ENCODE measurements at regions not wholly inside any gene's neighbourhood (a gene's known extent, or its start where the extent isn't known, plus 50 kb on each side); places are given as distances from the start of the nearest gene placed in this dataset.
A peak's percentile ranks its signal among the peaks of the same experiment; 100 is the strongest.

DNA sequence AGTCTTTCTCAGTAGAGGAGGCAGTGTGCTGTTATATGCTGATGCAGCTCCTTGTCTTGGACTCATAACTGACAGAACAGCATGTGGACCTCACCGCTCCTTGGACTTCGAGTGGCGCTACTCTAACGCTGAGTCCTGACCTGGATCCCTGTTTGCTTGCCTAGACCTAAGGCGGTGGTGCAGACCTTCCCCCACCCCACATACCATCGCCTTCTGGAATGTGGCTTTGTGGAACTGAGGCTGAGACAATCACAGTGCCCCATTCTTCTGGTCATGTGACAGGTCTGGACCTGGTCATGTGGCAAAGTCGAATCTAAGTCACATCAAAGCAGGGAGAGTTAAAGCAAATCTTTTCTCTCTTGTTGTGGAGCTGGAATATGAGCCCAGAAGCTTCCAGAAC lies 190.7 kb upstream of the MKI67 start:
- H3K4me3 ChIP-seq: no peak overlapping the region
- peak in 1 of 2 donors; percentile 32 for DNase-seq (ENCODE audit: extremely low spot score in 2 of 2)
- H3K27me3 ChIP-seq: no peaks in the 10 kb centered on the region
- no peaks in the 10 kb centered on the region for H3K4me1 ChIP-seq
- H3K27ac ChIP-seq: no peak overlapping the region
- no peak for TF ChIP-seq POLR2A (IDR thresholded peaks at IDR 0.05)
- intact Hi-C loops (cut with DNase I): no loop called here
- H3K9me3 ChIP-seq: no peaks in the 10 kb centered on the region
- no peaks in the 10 kb centered on the region for H3K36me3 ChIP-seq

- no peak overlapping the region for H3K27ac ChIP-seq
- intact Hi-C loops (cut with DNase I): no loop called here
- no peaks in the 10 kb centered on the region for H3K27me3 ChIP-seq
- H3K4me3 ChIP-seq: no peak overlapping the region
- no peaks in the 10 kb centered on the region for H3K4me1 ChIP-seq
- H3K9me3 ChIP-seq: no peaks in the 10 kb centered on the region
- no peaks in the 10 kb centered on the region for H3K36me3 ChIP-seq
- TF ChIP-seq POLR2AphosphoS5 (IDR thresholded peaks at IDR 0.05; ENCODE audit: insufficient read depth in 1 of 2, low read depth in 1 of 2) (no peak), POLR2A (IDR thresholded peaks at IDR 0.05) (no peak), CTCF (IDR thresholded peaks at IDR 0.05) (no peak)
- peak in 1 of 2 donors; percentile 49 for DNase-seq (ENCODE audit: extremely low spot score in 2 of 2)
These were observed 192.1 kb upstream of the MKI67 start for GRCh38 chr10:128318366-128318765.

- no peak overlapping the region for H3K27ac ChIP-seq
- peak in 1 of 2 donors; percentile 29 for DNase-seq (ENCODE audit: extremely low spot score in 2 of 2)
- H3K36me3 ChIP-seq: no peaks in the 10 kb centered on the region
- no peaks in the 10 kb centered on the region for H3K4me1 ChIP-seq
- no peak overlapping the region for H3K4me3 ChIP-seq
- no peaks in the 10 kb centered on the region for H3K9me3 ChIP-seq
- H3K27me3 ChIP-seq: no peaks in the 10 kb centered on the region
- intact Hi-C loops (cut with DNase I): no loop called here
- TF ChIP-seq POLR2A (IDR thresholded peaks at IDR 0.05) (no peak), POLR2AphosphoS5 (IDR thresholded peaks at IDR 0.05; ENCODE audit: insufficient read depth in 1 of 2, low read depth in 1 of 2) (no peak), CTCF (IDR thresholded peaks at IDR 0.05) (no peak)
These were observed 192.7 kb upstream of the MKI67 start for GRCh38 chr10:128318913-128319312.

DNA sequence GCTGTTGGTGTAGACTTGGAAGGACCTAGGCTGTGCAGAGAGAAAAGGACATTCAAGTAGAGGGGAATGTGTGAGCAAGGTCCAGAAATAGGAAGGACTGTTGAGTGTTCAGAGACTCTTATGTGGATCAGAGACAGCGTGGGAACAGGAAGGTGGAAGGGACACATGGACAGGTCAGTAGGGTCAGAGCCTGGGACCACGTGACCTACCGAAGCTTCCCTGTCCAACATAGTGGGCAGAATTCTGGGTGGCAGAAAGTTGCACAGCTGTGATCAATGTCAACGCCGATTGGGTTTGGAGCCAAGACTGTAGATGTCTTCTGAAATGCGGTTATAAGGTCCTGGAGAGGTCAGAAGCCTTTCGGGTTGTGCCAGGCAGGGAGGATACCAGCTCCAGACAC lies 195.9 kb upstream of the MKI67 start:
- Histone ChIP-seq H3K27me3 (no peaks in the 10 kb centered on the region), H3K9me3 (no peaks in the 10 kb centered on the region), H3K36me3 (no peaks in the 10 kb centered on the region), H3K27ac (no peak overlapping the region), H3K4me1 (no peaks in the 10 kb centered on the region), H3K4me3 (no peak overlapping the region)
- intact Hi-C loops (cut with DNase I): no loop called here
- TF ChIP-seq POLR2A (IDR thresholded peaks at IDR 0.05) (no peak), CTCF (IDR thresholded peaks at IDR 0.05) (no peak), POLR2AphosphoS5 (IDR thresholded peaks at IDR 0.05; ENCODE audit: insufficient read depth in 1 of 2, low read depth in 1 of 2) (no peak)
- peak in 1 of 2 donors; percentile 52 for DNase-seq (ENCODE audit: extremely low spot score in 2 of 2)

DNA sequence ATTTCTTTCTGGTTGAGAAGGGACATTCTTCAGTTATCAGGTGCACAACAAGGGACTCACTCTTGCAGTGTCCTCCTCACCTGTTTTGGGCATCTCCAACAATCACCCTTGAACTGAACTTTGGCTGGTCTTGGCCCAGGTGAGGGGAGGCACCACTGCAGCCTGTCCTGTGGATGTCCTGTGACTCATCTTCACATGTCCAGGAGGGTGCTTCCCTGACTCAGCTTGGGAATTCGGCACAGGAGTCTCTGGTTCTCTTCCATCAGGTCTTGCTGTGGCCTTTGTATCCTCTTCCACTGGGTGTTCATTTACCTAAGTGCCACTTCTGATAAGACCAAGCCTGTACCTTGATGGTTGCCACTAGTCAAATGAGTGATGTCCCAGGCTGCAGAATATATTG lies 196.7 kb upstream of the MKI67 start:
- DNase-seq (ENCODE audit: extremely low spot score in 2 of 2): peak in 1 of 2 donors; percentile 80

More for the DNA sequence above, 196.7 kb upstream of the MKI67 start:
- H3K36me3 ChIP-seq: no peaks in the 10 kb centered on the region
- H3K4me3 ChIP-seq: no peak overlapping the region
- TF ChIP-seq CTCF (IDR thresholded peaks at IDR 0.05) (no peak), POLR2A (IDR thresholded peaks at IDR 0.05) (no peak), POLR2AphosphoS5 (IDR thresholded peaks at IDR 0.05; ENCODE audit: insufficient read depth in 1 of 2, low read depth in 1 of 2) (no peak)
- H3K27ac ChIP-seq: no peak overlapping the region
- intact Hi-C loops (cut with DNase I): no loop called here
- H3K27me3 ChIP-seq: no peaks in the 10 kb centered on the region
- H3K4me1 ChIP-seq: no peaks in the 10 kb centered on the region
- H3K9me3 ChIP-seq: no peaks in the 10 kb centered on the region
